HG02852 (cell line): ENCODE measurements at regions not wholly inside any gene's neighbourhood (a gene's known extent, or its start where the extent isn't known, plus 50 kb on each side); places are given as distances from the start of the nearest gene placed in this dataset.
"Not testable (repeated sequence)": the region's sequence is repeated elsewhere in the genome, so short reads cannot be mapped to it uniquely, and the experiment has no call there.

Experiments used
- ATAC-seq: cut with Tn5 transposase; IDR thresholded peaks from one replicate; pipeline ENCODE4 v1.9.1; 2021; ENCODE audit warnings: mild to moderate bottlenecking, moderate library complexity; ENCODE audit not compliant: unreplicated experiment

DNA sequence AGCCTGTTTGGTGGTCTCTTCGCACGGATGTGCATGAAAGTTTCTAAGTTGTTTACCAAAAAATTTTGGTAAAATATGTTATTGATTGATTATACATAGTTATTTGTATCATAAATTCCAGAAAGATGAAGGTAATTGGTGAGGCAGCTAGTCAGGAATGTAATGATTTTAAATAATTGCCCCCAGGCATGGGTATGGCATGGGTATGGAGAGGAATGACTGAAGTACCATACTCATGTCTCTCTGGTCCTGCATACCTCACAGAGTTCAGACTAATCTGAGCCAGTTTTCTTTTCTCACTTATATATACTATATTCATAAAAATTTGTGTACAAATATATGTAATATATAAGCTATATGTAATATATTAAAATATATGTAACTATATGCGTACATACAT lies 329.0 kb upstream of the TECRL start:
- no peak for ATAC-seq

DNA sequence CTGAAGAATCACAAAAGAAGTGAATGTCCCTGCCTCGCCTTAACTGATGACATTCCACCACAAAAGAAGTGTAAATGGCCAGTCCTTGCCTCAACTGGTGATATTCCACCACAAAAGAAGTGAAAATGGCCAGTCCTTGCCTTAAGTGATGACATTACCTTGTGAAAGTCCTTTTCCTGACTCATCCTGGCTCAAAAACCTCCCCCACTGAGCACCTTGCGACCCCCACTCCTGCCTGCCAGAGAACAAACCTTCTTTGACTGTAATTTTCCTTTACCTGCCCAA lies 328.5 kb upstream of the TECRL start:
- not testable (repeated sequence) for ATAC-seq

DNA sequence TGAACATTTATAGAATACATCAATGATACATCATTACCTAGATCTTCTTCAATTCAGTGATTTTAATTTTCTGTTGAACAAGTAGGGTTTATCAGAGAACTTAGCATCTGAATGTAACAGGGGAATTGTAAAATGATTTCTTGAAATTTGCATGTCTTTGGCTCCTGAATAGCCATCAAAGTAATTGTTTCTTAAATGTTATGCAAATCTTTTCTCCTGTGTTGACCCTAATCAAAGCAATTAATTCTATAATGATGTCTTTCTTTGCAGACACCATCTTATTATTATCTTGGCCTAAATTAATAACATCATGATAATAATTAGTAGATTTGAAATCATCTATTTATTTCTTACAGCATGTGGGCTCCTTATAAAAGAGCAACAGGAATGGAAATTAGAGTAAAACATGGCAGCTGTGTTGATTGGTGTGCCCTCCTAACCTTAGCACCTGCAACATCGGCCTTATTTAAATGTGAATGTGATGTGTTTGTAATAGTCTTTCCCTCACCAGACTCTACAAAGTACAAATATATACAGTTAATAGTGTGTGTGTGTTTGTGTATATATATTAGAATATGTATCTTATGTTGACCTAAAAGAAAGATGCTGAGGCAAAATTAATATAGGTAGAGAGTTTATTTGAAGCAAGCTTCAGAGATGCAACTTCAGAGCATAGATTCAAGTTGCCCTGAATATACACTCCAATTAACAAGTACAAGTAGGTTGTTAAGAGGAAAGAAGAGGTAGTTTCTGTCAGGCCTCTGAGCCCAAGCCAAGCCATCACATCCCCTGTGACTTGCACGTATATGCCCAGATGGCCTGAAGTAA lies 328.0 kb upstream of the TECRL start:
- ATAC-seq = no peak

DNA sequence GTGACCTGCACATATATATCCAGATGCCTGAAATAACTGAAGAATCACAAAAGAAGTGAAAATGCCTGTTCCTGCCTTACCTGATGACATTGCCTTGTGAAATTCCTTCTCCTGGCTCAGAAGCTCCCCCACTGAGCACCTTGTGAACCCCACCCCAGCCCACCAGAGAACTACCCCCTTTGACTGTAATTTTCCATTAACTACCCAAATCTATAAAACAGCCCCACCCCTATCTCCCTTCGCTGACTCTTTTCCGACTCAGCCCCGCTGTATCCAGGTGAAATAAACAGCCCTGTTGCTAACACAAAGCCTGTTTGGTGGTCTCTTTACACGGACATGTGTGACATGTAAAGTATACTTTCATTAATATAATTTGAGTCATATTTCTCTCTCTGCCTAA lies 320.3 kb upstream of the TECRL start:
- no peak for ATAC-seq

DNA sequence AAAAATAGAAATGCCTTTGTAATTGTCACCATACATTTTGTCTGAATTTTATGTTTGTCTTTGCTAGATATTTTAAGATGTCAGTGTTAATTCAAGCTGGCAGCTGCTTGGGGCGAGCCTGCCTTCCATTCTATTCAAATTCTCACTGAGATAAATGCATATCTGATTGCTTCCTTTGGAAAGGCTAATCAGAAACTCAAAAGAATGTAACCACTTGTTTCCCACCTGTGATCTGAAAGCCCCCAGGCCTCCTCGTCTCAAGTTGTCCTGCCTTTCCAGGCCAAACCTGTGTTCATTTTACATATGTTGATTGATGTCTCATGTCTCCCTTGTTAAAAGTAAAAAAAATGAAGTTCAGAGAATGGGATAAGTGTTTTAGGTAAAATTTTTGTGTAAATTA lies 318.7 kb upstream of the TECRL start:
- no peak for ATAC-seq

DNA sequence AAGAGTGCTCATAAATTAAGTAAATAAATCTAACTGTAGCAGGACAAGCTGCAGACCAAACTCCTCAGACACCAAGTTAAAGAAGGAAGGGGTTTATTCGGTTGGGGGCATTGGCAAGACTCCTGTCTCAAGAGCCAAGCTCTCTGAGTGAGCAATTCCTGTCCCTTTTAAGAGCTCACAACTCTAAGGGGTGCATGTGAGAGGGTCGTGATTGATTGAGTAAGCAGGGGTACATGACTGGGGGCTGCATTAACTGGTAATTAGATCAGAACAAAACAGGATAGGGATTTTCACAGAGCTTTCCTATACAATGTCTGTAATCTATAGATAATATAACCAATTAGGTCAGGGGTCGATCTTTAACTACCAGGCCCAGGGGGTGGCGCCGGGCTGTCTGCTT lies 318.1 kb upstream of the TECRL start:
- not testable (repeated sequence) for ATAC-seq

DNA sequence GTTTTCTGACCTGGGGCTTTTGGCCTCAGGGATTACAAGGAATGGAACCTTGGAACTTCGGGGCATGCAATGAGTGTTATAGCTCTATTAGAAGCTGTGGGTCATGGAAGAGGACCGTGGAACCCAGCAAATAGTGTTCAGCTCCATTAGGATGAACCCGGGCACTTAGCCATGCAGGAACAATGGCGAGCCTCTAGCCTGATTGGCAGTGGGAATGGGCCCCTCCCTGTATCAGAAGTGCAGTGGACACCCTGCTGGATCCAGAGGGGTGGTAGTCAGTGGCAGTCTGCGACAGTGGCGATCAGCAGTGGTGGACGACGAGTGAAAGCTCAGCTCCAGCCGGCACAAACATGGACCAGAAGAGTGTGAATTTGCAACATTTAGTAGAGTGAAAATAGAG lies 315.4 kb upstream of the TECRL start:
- ATAC-seq = no peak

DNA sequence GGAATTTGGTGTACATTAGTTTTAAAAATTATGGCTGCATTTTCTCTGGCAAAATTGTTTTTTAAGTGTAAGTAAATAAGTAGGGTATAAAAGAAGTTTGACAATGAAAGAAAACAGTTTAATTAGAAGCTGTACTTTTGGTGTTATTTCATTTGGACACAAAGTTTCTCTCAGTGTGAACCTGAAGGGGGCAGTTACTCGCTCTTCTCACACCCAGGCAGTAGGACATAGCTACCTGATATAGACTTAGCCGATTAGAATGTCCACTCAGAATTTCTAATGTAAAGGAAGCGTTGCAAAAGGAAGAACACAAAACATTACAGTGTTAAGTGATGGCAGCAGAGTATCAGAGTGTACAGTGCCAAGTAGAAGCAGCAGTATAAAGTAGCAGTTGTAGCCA lies 311.9 kb upstream of the TECRL start:
- no peak for ATAC-seq

DNA sequence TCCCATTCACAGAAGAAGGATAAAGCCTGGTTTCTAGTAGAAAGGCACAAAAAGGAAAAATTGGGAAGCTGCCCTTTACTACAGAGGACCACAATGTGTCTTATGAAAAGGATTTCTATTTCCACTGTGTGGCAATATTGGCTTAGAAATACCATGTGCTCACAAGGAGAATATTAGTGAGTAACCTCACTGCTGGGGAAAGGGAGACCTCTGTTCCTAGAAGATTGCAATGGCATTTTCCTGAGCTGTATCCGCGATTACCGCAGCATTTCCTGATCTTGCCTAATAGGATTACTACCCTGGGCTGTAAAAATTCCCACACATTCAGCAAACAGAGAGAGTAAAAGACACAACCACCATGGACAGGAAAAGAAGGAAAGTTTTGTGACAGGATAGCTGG lies 308.8 kb upstream of the TECRL start:
- no peak for ATAC-seq

DNA sequence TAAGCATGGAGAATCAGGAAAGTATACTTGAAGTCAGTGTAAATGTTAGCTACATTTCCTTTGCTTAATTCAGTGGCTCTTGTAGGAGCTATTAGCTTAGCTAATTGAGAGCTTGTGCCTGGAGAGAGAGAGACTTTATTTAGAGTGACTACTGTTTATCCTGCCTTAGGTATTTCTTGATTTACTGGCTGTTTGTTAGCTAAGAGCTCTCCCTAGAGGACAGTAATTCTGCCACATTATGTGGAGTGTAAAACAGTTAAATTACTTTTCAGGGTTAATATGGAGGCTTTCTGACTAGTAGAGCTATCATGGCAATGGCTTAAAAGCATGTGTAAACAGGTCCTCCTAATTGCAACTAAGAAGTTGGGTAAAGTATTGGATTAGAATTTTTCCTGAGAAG lies 306.5 kb upstream of the TECRL start:
- no peak for ATAC-seq

DNA sequence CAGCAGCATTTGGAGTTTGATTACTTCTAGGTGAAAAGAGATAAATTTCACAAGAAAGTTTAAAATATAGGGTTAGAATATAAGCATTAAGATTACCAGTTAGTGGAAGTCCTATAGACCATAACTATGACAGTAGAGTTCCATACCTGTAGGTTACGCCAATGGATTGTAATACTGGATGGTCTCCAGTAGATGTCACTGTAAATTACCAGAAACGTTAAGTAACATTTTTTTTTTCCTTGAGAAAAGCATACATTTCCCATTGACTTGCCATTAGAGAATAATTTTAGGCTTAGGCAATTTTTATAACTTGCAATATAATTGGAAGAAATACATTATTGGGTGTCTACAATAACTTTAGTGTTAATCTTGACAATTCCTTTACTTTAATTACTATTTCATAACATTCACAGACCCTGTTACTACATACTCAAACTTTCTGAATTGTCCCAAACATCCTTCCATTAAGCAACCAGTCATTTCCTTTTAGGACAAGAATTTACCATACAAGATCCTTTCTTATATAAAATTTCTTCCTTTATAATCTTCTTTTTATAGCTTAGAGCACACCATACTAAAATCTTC lies 304.1 kb upstream of the TECRL start:
- no peak for ATAC-seq

DNA sequence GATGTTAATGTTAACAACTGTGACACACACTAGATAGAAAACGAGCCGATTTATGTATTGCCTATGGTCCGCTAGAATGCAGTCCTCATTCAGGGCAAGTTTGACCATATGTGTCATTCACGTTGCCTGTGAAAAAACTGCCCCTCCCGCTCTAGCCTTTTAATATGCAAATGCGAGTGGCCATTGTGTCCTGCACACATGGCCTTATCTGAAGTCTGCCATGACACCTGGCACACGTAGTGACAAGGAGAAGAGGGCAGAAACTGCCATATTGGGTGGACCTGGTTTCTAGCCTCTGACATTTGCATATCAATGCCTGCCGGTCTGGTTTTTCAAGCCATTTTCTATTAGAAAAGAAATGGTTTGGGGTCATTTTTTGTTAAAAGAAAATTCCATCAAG lies 303.3 kb upstream of the TECRL start:
- ATAC-seq = no peak

DNA sequence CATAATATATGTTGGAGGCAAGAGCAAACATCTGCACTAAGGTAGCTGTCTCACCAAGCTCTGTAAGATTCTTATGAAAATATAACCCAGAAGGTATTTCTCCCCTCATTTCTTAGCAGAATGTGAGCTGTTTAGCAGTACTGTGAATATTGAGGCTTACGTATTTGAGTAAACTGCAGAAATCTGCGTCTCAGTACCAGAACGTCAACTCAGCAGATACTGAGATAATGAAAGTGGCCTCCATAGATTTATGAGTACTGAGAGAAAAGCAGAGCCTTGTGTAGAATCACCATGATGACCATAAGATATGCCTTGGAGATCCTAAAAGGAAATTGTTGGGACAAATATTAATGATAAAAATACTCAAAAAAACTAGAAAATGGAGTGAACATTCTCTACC lies 296.7 kb upstream of the TECRL start:
- no peak for ATAC-seq

DNA sequence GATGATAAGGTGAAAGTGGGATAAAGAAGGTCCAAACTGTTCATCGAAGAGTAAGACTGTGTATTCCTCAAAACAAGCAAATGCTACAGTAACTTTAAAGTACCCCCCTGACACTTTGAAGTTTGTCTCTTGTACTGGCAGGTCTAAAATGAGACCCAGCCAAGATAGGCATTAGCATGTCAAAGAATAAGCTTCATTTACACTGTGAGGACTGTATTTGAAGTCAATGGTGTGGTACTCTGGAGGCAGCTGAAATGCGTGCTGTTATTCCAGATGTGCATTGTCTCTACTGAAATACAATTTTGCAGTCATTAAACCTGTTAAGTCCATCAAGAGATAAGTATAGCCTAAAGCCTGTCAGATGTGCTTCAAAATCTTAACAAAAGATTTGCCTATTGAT lies 288.9 kb upstream of the TECRL start:
- ATAC-seq = no peak

DNA sequence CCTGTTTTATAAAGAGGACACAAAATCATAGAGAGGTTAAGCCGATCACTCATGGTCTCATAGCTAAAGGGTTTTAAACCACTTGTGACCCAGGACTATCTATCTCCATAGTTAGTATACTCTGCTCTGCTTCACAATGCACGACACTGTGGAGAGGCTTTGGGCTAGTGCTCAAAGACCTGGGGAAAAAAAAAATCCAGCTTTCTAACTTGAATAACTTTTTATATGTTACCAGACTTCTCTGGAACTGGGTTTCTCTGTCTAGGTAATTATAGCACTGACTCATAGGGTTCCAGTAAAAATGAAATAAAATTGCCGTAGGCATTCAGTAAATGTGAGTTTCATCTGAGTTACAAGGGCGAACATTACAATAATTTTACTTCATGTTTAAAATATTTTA lies 273.7 kb upstream of the TECRL start:
- no peak for ATAC-seq

DNA sequence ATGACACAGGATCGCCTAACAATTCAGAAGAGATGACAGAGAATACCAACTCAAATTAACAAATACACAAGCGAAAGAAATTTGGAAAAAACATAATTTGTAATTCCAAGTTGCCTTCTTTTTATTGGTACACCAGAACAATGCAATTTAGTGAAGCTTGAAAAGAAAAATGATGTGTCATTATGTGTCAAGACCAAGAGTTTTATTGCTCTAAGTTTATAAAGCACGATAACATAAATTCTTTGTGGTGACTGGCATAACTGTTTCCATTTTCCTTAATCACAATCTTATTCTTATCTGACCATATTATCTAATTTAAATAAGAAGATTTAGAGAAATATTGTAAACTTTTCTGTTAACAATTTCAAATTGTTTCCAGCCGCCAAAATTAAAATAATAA lies 273.2 kb upstream of the TECRL start:
- ATAC-seq = no peak

DNA sequence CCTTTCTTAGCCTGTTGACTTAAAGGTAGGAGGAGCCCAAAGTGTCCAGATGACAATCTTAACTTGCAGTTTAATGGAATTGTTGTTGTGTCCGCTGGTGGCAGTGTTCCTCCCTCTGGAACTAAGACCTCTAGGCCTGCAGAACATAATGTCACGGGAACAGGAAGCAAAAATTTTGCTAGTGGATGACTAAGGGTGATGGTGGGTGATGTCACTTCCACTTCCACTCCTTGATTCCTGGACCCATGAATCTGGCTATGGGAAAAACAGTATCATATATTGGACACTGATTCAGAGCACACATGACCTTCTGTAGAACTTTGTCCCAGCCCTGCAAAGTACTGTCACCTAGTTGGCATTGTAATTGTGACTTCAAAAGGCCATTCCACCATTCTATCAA lies 263.9 kb upstream of the TECRL start:
- not testable (repeated sequence) for ATAC-seq

DNA sequence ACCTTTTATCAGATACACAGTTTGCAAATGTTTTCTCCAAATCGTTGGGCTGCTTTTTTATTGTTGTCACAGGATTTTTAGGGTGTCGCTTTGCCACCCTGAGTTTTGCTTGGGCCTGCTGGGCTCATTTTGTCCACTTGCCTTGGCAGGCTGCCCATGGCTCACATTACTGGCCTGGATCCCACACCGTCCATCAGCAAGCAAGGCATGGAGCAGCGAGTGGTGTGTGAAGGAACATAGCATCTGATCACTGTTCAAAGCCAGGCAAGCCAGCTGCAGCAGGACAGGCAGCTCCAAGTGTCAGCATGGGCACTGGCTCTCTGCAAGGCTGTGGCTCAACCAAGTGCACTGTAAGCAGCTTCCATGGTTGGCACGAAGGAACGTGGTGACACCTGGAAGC lies 261.4 kb upstream of the TECRL start:
- no peak for ATAC-seq

DNA sequence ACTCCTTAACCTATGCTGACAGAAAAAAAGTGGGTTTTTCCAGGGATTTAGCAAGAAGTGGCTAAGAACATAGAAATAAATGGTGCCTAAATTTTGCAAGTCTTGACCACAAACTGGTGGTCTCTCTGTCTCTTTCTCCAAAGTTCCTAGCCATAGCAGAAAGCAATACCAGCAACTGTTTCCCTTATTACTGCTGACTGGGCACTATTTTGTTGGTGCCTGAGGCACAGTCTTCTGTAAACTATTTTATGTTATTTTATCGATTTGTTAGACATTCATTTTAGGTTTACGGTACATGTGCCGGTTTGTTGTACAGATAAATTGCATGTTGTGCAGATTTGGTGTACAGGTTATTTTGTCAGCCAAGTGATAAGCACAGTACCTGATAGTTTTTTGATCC lies 234.6 kb upstream of the TECRL start:
- no peak for ATAC-seq

DNA sequence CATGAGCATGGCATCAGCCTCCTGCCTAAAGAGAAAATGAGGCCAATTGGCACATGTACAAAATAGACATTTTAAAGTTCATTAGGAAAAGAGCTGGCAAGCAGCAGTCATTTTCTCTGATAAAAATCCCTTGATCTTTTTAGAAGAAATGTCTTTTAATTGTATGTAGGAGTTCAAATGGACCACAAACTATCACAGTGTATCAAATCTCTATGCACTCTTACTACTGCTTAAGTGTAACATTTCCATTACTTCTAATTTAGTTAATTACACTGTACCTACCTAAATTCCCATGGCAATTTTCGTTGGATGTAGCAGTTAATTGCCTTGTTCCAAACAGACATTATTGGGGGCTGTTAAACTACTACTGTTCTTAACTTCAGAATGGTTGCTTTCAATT lies 233.7 kb upstream of the TECRL start:
- no peak for ATAC-seq

DNA sequence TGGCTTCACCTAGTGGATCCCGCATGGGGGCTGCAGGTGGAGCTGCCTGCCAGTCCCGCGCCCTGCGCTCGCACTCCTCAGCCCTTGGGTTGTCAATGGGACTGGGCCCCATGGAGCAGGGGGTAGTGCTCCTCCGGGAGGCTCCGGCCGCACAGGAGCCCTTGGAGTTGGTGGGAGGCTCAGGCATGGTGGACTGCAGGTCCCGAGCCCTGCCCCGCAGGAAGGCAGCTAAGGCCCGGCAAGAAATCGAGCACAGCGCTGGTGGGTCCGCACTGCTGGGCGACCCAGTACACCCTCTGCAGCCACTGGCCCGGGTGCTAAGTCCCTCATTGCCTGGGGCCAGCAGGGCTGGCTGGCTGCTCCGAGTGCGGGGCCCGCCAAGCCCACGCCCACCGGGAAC lies 231.2 kb upstream of the TECRL start:
- not testable (repeated sequence) for ATAC-seq

DNA sequence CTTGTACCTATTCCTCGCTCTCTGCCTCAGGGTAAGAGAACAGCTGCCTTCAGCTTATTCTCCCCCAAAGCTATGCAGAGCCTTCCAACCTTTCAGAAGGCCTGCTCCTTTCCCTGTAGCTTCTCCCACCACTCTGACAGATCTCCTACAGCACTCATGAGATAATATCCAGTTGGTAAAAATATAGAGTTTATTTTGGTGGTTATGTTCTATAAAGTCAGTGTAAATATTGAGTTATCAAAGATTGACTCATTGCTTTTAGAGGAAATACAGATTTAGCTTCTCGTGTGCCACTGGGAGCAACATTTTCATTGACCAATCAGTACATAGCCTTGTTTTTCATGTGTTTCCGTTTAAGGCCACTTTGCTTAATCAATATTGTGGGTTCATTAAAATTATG lies 216.2 kb upstream of the TECRL start:
- no peak for ATAC-seq

DNA sequence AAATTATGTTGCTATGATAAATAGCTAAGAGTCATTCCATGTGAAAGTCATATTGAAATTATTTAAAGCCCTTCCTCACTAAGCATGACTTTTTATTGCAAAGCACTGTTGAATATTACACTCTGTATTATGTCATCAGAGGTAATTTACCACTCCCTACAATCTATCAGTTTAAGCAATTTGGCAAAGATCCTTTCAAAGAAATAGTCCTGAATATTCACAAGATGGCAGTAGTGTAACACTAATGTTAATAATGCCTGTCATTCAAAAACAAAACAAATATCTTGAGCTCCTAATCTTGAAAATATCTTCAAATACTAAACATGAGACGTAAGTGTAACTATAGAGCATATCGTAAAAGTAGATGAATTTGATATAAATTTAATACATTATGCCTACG lies 208.6 kb upstream of the TECRL start:
- no peak for ATAC-seq
